ENCODE measurements at regions not wholly inside any gene's neighbourhood (a gene's known extent, or its start where the extent isn't known, plus 50 kb on each side); places are given as distances from the start of the nearest gene placed in this dataset.

- TF ChIP-seq CEBPB (IDR thresholded peaks at IDR 0.05), result no peak
- TF ChIP-seq MAX (IDR thresholded peaks at IDR 0.05), result no peak
- no peak for TF ChIP-seq ZBTB7A (IDR thresholded peaks at IDR 0.05; ENCODE audit: low read depth)
These were observed 53.4 kb upstream of the STK17B start for GRCh38 chr2:196224756-196225155.

- TF ChIP-seq REST (IDR thresholded peaks at IDR 0.05; ENCODE audit: low read depth), result no peak
- no peak for TF ChIP-seq EGR1 (IDR thresholded peaks at IDR 0.05)
- no peak for TF ChIP-seq TCF12 (IDR thresholded peaks at IDR 0.05; ENCODE audit: low read depth)
- TF ChIP-seq EP300 (IDR thresholded peaks at IDR 0.05; ENCODE audit: borderline replicate concordance), result no peak
- TF ChIP-seq CREB1 (IDR thresholded peaks at IDR 0.05; ENCODE audit: low read depth), result no peak
- no peak for TF ChIP-seq NFIC (IDR thresholded peaks at IDR 0.05)
- TF ChIP-seq TAF1 (IDR thresholded peaks at IDR 0.05; ENCODE audit: low read depth), result no peak
- no peak for TF ChIP-seq ZBTB7A (IDR thresholded peaks at IDR 0.05; ENCODE audit: low read depth)
- TF ChIP-seq YY1 (IDR thresholded peaks at IDR 0.05; ENCODE audit: low read depth), result no peak
- no peak for TF ChIP-seq TEAD4 (IDR thresholded peaks at IDR 0.05)
- no peak for TF ChIP-seq USF1 (IDR thresholded peaks at IDR 0.05)
- TF ChIP-seq RAD21 (IDR thresholded peaks at IDR 0.05; ENCODE audit: low read depth), result no peak
- no peak for TF ChIP-seq MAX (IDR thresholded peaks at IDR 0.05)
- no peak for TF ChIP-seq FOXM1 (IDR thresholded peaks at IDR 0.05; ENCODE audit: borderline replicate concordance, low read depth)
- TF ChIP-seq CEBPB (IDR thresholded peaks at IDR 0.05), result no peak
These were observed 53.8 kb upstream of the STK17B start for GRCh38 chr2:196225213-196225612.

- no peak for TF ChIP-seq MAX (IDR thresholded peaks at IDR 0.05)
- TF ChIP-seq YY1 (IDR thresholded peaks at IDR 0.05; ENCODE audit: low read depth), result no peak
- no peak for TF ChIP-seq REST (IDR thresholded peaks at IDR 0.05; ENCODE audit: low read depth)
- TF ChIP-seq TCF12 (IDR thresholded peaks at IDR 0.05; ENCODE audit: low read depth), result no peak
- no peak for TF ChIP-seq EGR1 (IDR thresholded peaks at IDR 0.05)
- no peak for TF ChIP-seq RAD21 (IDR thresholded peaks at IDR 0.05; ENCODE audit: low read depth)
- TF ChIP-seq CREB1 (IDR thresholded peaks at IDR 0.05; ENCODE audit: low read depth), result no peak
- TF ChIP-seq TEAD4 (IDR thresholded peaks at IDR 0.05), result no peak
- no peak for TF ChIP-seq TAF1 (IDR thresholded peaks at IDR 0.05; ENCODE audit: low read depth)
- no peak for TF ChIP-seq FOXM1 (IDR thresholded peaks at IDR 0.05; ENCODE audit: borderline replicate concordance, low read depth)
- TF ChIP-seq USF1 (IDR thresholded peaks at IDR 0.05), result no peak
- no peak for TF ChIP-seq CEBPB (IDR thresholded peaks at IDR 0.05)
- no peak for TF ChIP-seq EP300 (IDR thresholded peaks at IDR 0.05; ENCODE audit: borderline replicate concordance)
- TF ChIP-seq ZBTB7A (IDR thresholded peaks at IDR 0.05; ENCODE audit: low read depth), result no peak
- no peak for TF ChIP-seq NFIC (IDR thresholded peaks at IDR 0.05)
These were observed 54.8 kb upstream of the STK17B start for GRCh38 chr2:196226058-196226706.

GRCh38 chr2:196226707-196227065 is 55.3 kb upstream of the STK17B start:
- TF ChIP-seq CEBPB (IDR thresholded peaks at IDR 0.05) (no peak), MAX (IDR thresholded peaks at IDR 0.05) (no peak), EGR1 (IDR thresholded peaks at IDR 0.05) (no peak), YY1 (IDR thresholded peaks at IDR 0.05; ENCODE audit: low read depth) (no peak), TAF1 (IDR thresholded peaks at IDR 0.05; ENCODE audit: low read depth) (no peak), FOXM1 (IDR thresholded peaks at IDR 0.05; ENCODE audit: borderline replicate concordance, low read depth) (no peak), NFIC (IDR thresholded peaks at IDR 0.05) (no peak), REST (IDR thresholded peaks at IDR 0.05; ENCODE audit: low read depth) (no peak), USF1 (IDR thresholded peaks at IDR 0.05) (no peak), ZBTB7A (IDR thresholded peaks at IDR 0.05; ENCODE audit: low read depth) (no peak)
